ENCODE measurements at regions not wholly inside any gene's neighbourhood (a gene's known extent, or its start where the extent isn't known, plus 50 kb on each side); places are given as distances from the start of the nearest gene placed in this dataset.

DNA sequence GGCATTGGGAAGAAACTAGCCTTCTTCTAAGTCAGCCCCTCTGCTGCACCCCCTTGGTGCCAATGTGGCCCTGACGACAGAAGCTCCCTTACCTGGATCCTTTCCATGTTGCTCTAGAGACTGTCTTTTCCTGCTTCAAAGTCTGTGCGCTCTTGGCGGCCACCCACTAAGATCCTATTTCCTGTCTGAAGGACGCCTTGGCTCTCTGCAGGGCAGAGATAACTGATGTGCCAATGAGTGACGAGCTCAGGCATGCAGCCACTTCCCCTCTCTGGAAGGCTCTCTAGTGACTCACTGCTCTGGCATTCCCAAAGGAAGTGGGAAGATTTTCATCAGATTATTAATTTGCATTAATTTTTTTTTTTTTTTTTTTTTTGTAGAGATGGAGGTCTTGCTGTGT lies 273.5 kb downstream of the CDH20 start:
- Histone ChIP-seq H3K4me1 (replicated peaks) (no peaks in the 10 kb centered on the region), H3K27me3 (replicated peaks; ENCODE audit: insufficient read depth) (no peaks in the 10 kb centered on the region), H3K27ac (peak overlapping the region; percentile 25 to 35), H3K4me3 (no peak overlapping the region), H3K9me3 (no peaks in the 10 kb centered on the region), H3K36me3 (no peaks in the 10 kb centered on the region)
- TF ChIP-seq POLR2AphosphoS5 (IDR thresholded peaks at IDR 0.05) (peak; percentile 76), POLR2A (IDR thresholded peaks at IDR 0.05) (no peak)
- TF ChIP-seq, protein P1, sequence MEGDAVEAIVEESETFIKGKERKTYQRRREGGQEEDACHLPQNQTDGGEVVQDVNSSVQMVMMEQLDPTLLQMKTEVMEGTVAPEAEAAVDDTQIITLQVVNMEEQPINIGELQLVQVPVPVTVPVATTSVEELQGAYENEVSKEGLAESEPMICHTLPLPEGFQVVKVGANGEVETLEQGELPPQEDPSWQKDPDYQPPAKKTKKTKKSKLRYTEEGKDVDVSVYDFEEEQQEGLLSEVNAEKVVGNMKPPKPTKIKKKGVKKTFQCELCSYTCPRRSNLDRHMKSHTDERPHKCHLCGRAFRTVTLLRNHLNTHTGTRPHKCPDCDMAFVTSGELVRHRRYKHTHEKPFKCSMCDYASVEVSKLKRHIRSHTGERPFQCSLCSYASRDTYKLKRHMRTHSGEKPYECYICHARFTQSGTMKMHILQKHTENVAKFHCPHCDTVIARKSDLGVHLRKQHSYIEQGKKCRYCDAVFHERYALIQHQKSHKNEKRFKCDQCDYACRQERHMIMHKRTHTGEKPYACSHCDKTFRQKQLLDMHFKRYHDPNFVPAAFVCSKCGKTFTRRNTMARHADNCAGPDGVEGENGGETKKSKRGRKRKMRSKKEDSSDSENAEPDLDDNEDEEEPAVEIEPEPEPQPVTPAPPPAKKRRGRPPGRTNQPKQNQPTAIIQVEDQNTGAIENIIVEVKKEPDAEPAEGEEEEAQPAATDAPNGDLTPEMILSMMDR (IDR thresholded peaks at IDR 0.05): no peak
- peak; percentile 71 for DNase-seq (ENCODE audit: low spot score)
- intact Hi-C loops (cut with DNase I): no loop called here
- WGBS: 0% methylated on average over 5 of the region's 5 CpGs

DNA sequence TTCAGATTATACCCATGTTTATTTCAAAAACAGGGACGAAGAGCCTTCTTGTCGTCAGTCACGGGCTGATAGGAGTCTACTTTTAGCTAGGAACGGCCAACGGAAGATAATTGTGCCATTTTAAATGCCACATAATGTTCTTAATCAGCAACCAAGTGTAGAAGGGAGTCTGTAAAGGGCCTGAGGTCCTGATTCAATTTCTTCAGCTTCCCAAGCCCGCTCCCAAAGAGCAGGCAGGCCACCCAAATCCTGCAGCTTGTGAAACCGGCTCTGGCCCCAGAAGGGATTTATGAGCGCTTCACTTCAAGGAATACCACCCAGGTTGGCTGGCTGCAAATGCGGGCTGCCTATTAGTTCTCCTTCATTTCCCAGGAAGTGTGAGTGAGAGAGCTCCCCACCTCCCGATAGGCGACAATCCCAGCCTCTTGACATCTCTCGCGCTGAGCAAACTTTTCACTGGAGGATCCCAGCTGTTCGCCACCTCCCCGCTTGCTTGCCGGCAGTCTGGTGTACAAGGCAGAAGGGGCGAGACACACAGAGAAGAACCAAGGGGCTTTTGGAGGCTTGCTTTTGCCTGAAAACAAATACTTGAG lies 272.9 kb downstream of the CDH20 start:
- TF ChIP-seq, protein P1 (IDR thresholded peaks at IDR 0.05): no peak
- no peak for TF ChIP-seq POLR2A (IDR thresholded peaks at IDR 0.05)
- TF ChIP-seq POLR2AphosphoS5 (IDR thresholded peaks at IDR 0.05): no peak
- H3K36me3 ChIP-seq: no peaks in the 10 kb centered on the region
- WGBS: 25% methylated on average over 16 of the region's 17 CpGs
- intact Hi-C loops (cut with DNase I): no loop called here
- no peak overlapping the region for H3K4me3 ChIP-seq
- H3K27me3 ChIP-seq (replicated peaks; ENCODE audit: insufficient read depth): no peaks in the 10 kb centered on the region
- no peaks in the 10 kb centered on the region for H3K9me3 ChIP-seq
- no peaks in the 10 kb centered on the region for H3K4me1 ChIP-seq (replicated peaks)
- peak overlapping the region; percentile 25 to 35 for H3K27ac ChIP-seq
- DNase-seq (ENCODE audit: low spot score): no peak

DNA sequence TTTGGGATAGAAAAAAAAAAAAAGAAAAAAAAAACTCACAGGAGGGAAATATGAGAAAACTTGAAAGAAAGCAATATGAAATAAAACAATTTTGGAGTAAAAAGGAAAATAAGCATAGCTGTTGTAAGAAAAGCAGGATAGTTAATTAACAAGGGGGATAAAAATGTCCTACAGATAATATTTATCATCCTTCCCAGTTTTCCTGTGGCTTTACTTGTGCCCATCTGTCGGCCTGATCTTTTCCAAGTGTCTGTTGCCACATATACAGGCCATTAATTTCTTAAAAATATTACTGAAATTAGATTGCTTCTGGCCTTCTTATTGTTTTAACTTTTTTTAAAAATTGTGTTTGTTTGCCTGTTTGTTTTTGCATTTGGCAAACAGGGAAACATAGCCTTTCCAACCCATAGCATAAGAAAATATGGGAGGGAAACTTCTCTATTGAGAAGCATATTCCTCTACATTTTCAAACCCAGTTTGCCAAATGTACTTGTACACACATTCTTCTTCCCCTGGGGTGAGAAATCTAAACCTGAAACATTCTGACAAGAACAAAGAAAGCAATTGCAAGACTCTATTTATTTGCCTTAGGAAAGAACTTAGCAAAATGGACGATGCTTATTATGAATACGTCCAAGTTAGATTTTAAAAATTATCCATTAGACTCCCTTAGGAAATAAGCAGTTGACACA lies 272.3 kb downstream of the CDH20 start:
- WGBS: 41% methylated on average over 3 of the region's 3 CpGs
- Histone ChIP-seq H3K9me3 (no peaks in the 10 kb centered on the region), H3K4me3 (no peak overlapping the region), H3K4me1 (replicated peaks) (no peaks in the 10 kb centered on the region), H3K27ac (peak overlapping the region; percentile 25 to 35), H3K36me3 (no peaks in the 10 kb centered on the region), H3K27me3 (replicated peaks; ENCODE audit: insufficient read depth) (no peaks in the 10 kb centered on the region)
- DNase-seq (ENCODE audit: low spot score): no peak
- intact Hi-C loops (cut with DNase I): no loop called here
- TF ChIP-seq POLR2AphosphoS5 (IDR thresholded peaks at IDR 0.05): no peak
- TF ChIP-seq, protein P1 (IDR thresholded peaks at IDR 0.05): no peak
- TF ChIP-seq POLR2A (IDR thresholded peaks at IDR 0.05): no peak

Data from prostate gland (tissue), 2 donors.